Kidney (tissue), 13 donors: ENCODE measurements at regions not wholly inside any gene's neighbourhood (a gene's known extent, or its start where the extent isn't known, plus 50 kb on each side); places are given as distances from the start of the nearest gene placed in this dataset.

Source experiments
- DNase-seq, 5 donors: peaks; one replicate each; pipeline ENCODE4 v3.0.0-alpha.2; 2013 to 2020
- FAIRE-seq: peaks from 2 replicates; lab custom pipeline; 2012; peaks lifted over from hg19 to GRCh38; lab: Jason Lieb, UNC
- H3K27ac ChIP-seq, 2 donors: one replicate each; pipeline ENCODE4 v1.7.0; 2013; ENCODE audit warnings: low read depth in 2 of 2, low read length in 2 of 2, inconsistent platforms in 1 of 2
- H3K27me3 ChIP-seq: one replicate; pipeline ENCODE4 v1.7.1; 2013; ENCODE audit warnings: low read length, inconsistent platforms; ENCODE audit not compliant: control insufficient read depth, insufficient read depth
- H3K36me3 ChIP-seq, 3 donors: one replicate each; pipeline versions ENCODE4 v1.7.0 to v1.7.1; 2013; ENCODE audit warnings: low read length in 3 of 3, control low read depth in 1 of 3, inconsistent platforms in 1 of 3; ENCODE audit not compliant: insufficient read depth in 3 of 3, control insufficient read depth in 2 of 3
- H3K4me1 ChIP-seq, 3 donors: one replicate each; pipeline versions ENCODE4 v1.7.0 to v1.7.1; 2013; ENCODE audit warnings: low read length in 3 of 3, inconsistent platforms in 1 of 3, low read depth in 1 of 3; ENCODE audit not compliant: control insufficient read depth in 2 of 3, insufficient read depth in 2 of 3
- H3K4me3 ChIP-seq, 3 donors: one replicate each; pipeline versions ENCODE4 v1.7.0 to v1.8.1; 2013; ENCODE audit warnings: low read length in 3 of 3, control low read depth in 1 of 3, inconsistent platforms in 1 of 3
- H3K9ac ChIP-seq, 3 donors: one replicate each; pipeline versions ENCODE4 v1.7.0 to v1.7.1; 2013; ENCODE audit warnings: low read length in 3 of 3, control low read depth in 1 of 3, inconsistent platforms in 1 of 3
- H3K9me3 ChIP-seq, 3 donors: one replicate each; pipeline versions ENCODE4 v1.7.0 to v1.7.1; 2013; ENCODE audit warnings: low read length in 3 of 3, control low read depth in 1 of 3, inconsistent platforms in 1 of 3; ENCODE audit not compliant: control insufficient read depth in 2 of 3, insufficient read depth in 1 of 3
- intact Hi-C: fragments of 100-400 bp; cut with DNase I; formaldehyde crosslinking; loops from one replicate; pipeline ENCODE4 v1.11.1; 2022
- TF ChIP-seq, protein P1 (sequence below): IDR thresholded peaks from 3 replicates; pipeline ENCODE4 v1.5.1; 2012; ENCODE audit warnings: mild to moderate bottlenecking, moderate library complexity, borderline replicate concordance; ENCODE audit not compliant: insufficient read depth; ENCODE audit errors: extremely low read depth
- donor health status: control.
- donor health status: control.
- donor health status: control.
- donor health status: control.
- donor health status: control.
- donor health status: DM: yes; HTN: yes; CAD: no.
- donor health status: Normal renal cell carcinoma (clear cell type).

DNA sequence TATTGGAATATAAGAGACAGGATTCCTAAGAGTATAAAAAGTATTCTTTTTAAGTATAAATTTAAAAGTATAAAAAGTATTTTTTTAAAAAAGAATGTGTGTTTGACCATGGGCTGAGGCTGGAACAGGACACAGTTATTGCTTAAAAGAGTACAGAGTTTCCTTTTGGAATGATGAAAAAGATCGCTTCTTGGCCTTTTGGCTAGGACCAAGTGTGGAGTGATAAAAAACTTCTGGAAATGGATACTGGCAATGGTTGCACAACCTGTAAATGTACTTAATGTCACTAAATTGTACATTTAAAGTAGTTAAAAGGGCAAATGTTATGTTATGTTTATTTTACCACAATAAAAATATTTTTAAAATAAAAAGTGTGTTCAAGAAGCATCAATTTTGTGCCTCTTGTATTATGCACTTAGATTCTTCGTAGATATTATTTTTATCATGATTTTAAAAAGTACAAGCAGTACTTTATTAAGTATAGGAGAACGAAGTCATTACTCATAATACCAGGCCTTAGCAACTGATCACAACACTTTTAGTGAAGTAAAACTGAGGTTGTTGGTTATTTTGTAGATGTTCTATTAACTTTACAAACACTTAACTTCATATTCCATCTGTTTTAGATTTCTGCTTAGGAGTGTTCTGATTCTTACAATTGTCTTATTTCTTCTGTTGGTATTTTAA lies 389.1 kb upstream of the ZP4 start:
- Histone ChIP-seq H3K27me3 (no peaks in the 10 kb centered on the region), H3K9me3 (peaks cover 0 to 2% (median under 1%) of the 10 kb centered on the region in 3 donors), H3K9ac (no peak overlapping the region), H3K4me1 (no peaks in the 10 kb centered on the region), H3K27ac (no peak overlapping the region), H3K4me3 (no peak overlapping the region), H3K36me3 (no peaks in the 10 kb centered on the region)
- no peak for DNase-seq
- intact Hi-C loops: no loop called here
- TF ChIP-seq, protein P1, sequence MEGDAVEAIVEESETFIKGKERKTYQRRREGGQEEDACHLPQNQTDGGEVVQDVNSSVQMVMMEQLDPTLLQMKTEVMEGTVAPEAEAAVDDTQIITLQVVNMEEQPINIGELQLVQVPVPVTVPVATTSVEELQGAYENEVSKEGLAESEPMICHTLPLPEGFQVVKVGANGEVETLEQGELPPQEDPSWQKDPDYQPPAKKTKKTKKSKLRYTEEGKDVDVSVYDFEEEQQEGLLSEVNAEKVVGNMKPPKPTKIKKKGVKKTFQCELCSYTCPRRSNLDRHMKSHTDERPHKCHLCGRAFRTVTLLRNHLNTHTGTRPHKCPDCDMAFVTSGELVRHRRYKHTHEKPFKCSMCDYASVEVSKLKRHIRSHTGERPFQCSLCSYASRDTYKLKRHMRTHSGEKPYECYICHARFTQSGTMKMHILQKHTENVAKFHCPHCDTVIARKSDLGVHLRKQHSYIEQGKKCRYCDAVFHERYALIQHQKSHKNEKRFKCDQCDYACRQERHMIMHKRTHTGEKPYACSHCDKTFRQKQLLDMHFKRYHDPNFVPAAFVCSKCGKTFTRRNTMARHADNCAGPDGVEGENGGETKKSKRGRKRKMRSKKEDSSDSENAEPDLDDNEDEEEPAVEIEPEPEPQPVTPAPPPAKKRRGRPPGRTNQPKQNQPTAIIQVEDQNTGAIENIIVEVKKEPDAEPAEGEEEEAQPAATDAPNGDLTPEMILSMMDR: no peak
- FAIRE-seq: no peak

DNA sequence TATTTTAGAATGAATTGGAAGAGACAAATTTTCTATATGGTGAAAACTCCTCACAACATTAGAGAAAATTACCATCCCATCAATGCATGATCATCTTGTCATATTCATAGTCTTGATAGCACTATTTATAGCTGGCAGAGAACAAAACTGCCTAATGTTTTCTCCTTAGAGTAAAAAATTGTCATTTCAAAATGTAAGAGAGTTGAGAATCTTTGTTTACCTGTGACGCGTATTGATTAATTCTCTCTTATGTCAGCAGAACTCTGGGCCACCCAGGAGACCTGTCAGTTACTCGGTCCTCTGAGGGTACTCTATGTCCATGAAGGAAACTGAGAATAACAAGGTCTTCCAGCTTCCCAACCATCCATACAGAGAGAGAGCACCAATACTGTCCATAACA lies 381.4 kb upstream of the ZP4 start:
- TF ChIP-seq, protein P1: no peak
- no peaks in the 10 kb centered on the region for H3K36me3 ChIP-seq

DNA sequence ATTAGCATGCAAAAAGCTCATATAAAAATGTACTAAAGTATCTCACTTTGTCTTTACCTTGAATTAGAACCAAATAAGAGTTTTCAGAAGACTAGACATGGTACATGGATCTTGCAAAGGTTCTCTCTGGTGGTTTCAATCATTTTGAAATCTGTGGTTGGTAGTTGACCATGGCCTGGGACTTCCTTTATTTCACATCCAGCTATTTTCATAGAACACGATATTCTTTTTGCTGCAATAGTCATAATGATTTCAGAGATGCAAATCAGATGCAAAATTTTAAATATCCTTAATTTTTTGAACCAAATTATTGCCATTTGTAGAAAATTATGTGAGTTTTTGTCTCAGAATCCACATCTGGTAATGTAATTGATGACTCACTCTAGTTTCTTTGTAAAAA lies 375.1 kb upstream of the ZP4 start:
- H3K9me3 ChIP-seq: no peaks in the 10 kb centered on the region
- H3K4me1 ChIP-seq: no peaks in the 10 kb centered on the region
- H3K27me3 ChIP-seq: no peaks in the 10 kb centered on the region
- H3K9ac ChIP-seq: no peak overlapping the region
- no peak for FAIRE-seq
- TF ChIP-seq, protein P1: no peak
- H3K27ac ChIP-seq: no peak overlapping the region
- no peaks in the 10 kb centered on the region for H3K36me3 ChIP-seq
- no peak overlapping the region for H3K4me3 ChIP-seq
- DNase-seq: no peak
- intact Hi-C loops: no loop called here

More for the DNA sequence above, 381.4 kb upstream of the ZP4 start:
- no peak for DNase-seq
- Histone ChIP-seq H3K27me3 (no peaks in the 10 kb centered on the region), H3K9ac (no peak overlapping the region), H3K9me3 (peaks cover 0 to 6% (median 2%) of the 10 kb centered on the region in 3 donors), H3K4me3 (no peak overlapping the region), H3K4me1 (no peaks in the 10 kb centered on the region), H3K27ac (no peak overlapping the region)
- no peak for FAIRE-seq
- intact Hi-C loops: no loop called here
